ENCODE measurements at regions not wholly inside any gene's neighbourhood (a gene's known extent, or its start where the extent isn't known, plus 50 kb on each side); places are given as distances from the start of the nearest gene placed in this dataset.

GRCh38 chr11:96614101-96614500 is 224.3 kb downstream of the JRKL start:
- WGBS, result 73% methylated on average over 4 of the region's 4 CpGs
- no peak for DNase-seq
- no peaks in the 10 kb centered on the region for H3K4me1 ChIP-seq (ENCODE audit: control insufficient read depth, insufficient read depth, low read length)

DNA sequence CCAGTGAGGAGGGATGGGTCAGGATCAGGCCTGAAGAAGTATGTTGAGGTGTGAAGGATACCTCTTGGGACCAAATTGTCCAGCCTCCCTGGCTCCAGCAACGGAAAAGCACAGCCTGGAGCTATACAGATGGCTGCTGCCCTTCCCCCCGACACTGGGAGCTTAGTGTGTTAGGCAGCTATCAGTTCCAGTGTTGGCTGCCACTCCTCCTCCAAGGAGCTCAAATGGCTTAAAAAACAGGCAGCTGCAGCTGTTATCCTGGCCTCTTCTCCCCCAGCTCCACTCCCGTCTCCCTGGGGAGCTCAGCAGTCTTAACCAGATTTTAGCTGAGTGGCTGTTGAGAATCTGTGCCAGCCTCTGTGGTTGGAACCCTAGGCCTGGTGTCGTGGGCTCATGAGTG is 225.0 kb downstream of the JRKL start:
- intact Hi-C loops (cut with DNase I), result no loop called here
- 41% methylated on average over 4 of the region's 4 CpGs for WGBS
- Histone ChIP-seq H3K4me3 (ENCODE audit: low read length) (no peak overlapping the region), H3K9me3 (ENCODE audit: control insufficient read depth, low read length) (no peaks in the 10 kb centered on the region), H3K4me1 (ENCODE audit: control insufficient read depth, insufficient read depth, low read length) (no peaks in the 10 kb centered on the region), H3K27me3 (ENCODE audit: control insufficient read depth, insufficient read depth) (no peaks in the 10 kb centered on the region), H3K27ac (ENCODE audit: low read length) (no peak overlapping the region)
- DNase-seq, result peak in 1 of 3 donors; percentile 60
- ATAC-seq, result no peak

More at GRCh38 chr11:96614101-96614500, 224.3 kb downstream of the JRKL start:
- intact Hi-C loops (cut with DNase I), result no loop called here
- H3K4me3 ChIP-seq (ENCODE audit: low read length), result no peak overlapping the region
- ATAC-seq, result no peak
- H3K9me3 ChIP-seq (ENCODE audit: control insufficient read depth, low read length), result no peaks in the 10 kb centered on the region
- H3K27me3 ChIP-seq (ENCODE audit: control insufficient read depth, insufficient read depth), result no peaks in the 10 kb centered on the region
- no peak overlapping the region for H3K27ac ChIP-seq (ENCODE audit: low read length)

DNA sequence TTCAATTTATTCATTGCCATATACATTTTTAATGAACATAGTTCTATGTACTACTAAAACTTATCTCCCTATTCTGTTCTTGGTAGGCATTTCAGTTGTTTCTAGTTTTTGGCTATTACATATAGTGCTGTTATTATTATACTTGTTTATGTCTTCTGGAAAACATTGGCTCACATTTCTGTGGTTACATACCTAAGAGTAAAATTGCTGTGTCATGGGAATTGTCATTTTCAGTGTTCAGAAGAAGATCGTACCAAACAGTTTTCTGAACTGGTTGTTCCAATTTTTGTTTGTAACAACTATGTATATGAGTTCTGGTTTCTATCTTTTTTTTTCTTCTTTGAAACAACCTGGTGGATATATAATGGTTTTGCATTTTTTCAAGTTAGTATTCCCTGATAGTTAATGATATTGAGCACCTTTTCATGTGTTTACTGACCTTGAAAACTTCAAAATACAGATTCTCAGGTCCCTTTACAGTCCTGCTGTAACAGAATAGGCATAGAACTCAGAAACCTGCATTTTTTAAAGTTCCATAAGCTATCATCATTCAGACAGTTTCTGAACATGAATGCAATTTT is 230.7 kb downstream of the JRKL start:
- no peaks in the 10 kb centered on the region for H3K9me3 ChIP-seq (ENCODE audit: control insufficient read depth, low read length)
- no peak overlapping the region for H3K4me3 ChIP-seq (ENCODE audit: low read length)
- H3K27ac ChIP-seq (ENCODE audit: low read length), result no peak overlapping the region
- no peaks in the 10 kb centered on the region for H3K4me1 ChIP-seq (ENCODE audit: control insufficient read depth, insufficient read depth, low read length)
- H3K27me3 ChIP-seq (ENCODE audit: control insufficient read depth, insufficient read depth), result no peaks in the 10 kb centered on the region
- ATAC-seq, result no peak
- no peak for DNase-seq
- 51% methylated on average over 1 of the region's 1 CpG for WGBS
- intact Hi-C loops (cut with DNase I), result no loop called here

GRCh38 chr11:96621161-96621560 is 231.3 kb downstream of the JRKL start:
- Histone ChIP-seq H3K4me1 (ENCODE audit: control insufficient read depth, insufficient read depth, low read length) (no peaks in the 10 kb centered on the region), H3K27ac (ENCODE audit: low read length) (no peak overlapping the region), H3K9me3 (ENCODE audit: control insufficient read depth, low read length) (no peaks in the 10 kb centered on the region), H3K27me3 (ENCODE audit: control insufficient read depth, insufficient read depth) (no peaks in the 10 kb centered on the region), H3K4me3 (ENCODE audit: low read length) (no peak overlapping the region)
- DNase-seq, result no peak
- intact Hi-C loops (cut with DNase I), result no loop called here
- ATAC-seq, result no peak
- WGBS, result 64% methylated on average over 1 of the region's 1 CpG

DNA sequence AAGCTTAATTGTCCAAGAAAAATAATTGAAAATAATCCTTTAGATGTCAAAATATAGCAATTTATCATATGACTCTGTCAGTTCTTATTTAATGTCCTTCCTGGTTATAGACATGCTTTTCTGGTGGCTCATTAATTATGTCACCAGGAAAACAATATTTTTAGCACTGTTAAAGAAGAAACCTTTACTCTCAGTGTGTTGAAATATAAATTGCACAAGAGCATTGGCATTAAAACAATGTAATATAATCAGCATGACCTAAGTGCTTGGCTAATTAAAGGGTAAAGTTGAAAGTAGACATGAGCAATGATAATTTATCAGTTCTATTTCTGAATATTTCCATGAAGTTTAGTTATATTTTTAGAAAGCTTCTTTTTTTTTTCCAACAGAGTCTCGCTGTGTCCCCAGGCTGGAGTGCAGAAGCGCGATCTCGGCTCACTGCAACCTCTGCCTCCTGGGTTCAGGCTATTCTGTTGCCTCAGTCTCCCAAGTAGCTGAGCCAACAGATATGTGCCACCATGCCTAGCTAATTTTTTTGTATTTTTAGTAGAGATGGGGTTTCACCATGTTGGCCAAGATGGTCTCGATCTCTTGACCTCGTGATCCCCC is 232.3 kb downstream of the JRKL start:
- DNase-seq, result peak in 2 of 3 donors; percentile 14 to 44
- WGBS, result 54% methylated on average over 6 of the region's 6 CpGs
- no peaks in the 10 kb centered on the region for H3K9me3 ChIP-seq (ENCODE audit: control insufficient read depth, low read length)
- ATAC-seq, result peak; percentile 77 to 85
- H3K27me3 ChIP-seq (ENCODE audit: control insufficient read depth, insufficient read depth), result no peaks in the 10 kb centered on the region
- intact Hi-C loops (cut with DNase I), result no loop called here
- no peaks in the 10 kb centered on the region for H3K4me1 ChIP-seq (ENCODE audit: control insufficient read depth, insufficient read depth, low read length)
- H3K4me3 ChIP-seq (ENCODE audit: low read length), result no peak overlapping the region
- H3K27ac ChIP-seq (ENCODE audit: low read length), result peak overlapping the region; percentile 17

DNA sequence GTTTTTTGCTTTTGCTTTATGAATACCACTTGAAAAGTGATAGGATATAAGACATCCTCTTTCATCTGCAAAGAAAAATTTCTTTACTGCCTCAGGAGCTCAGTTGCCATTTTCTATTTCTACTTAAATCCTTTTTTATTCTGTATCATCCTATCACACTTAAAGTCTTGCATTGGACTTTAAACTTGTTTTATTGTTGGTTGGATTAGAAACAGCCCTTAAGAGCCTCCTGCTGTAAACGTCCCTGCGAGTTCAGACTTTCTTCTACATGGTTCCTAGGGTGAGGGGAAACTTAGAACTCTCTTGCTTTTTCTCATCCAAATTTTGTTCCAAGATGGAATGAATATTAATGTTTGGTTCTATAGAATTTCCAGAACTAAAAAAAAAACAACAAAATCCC is 234.3 kb downstream of the JRKL start:
- DNase-seq (no peak), ATAC-seq (no peak)
- H3K4me1 ChIP-seq (ENCODE audit: control insufficient read depth, insufficient read depth, low read length), result no peaks in the 10 kb centered on the region
- no peak overlapping the region for H3K27ac ChIP-seq (ENCODE audit: low read length)
- WGBS, result 66% methylated on average over 2 of the region's 2 CpGs
- H3K4me3 ChIP-seq (ENCODE audit: low read length), result no peak overlapping the region
- H3K9me3 ChIP-seq (ENCODE audit: control insufficient read depth, low read length), result no peaks in the 10 kb centered on the region
- intact Hi-C loops (cut with DNase I), result no loop called here
- H3K27me3 ChIP-seq (ENCODE audit: control insufficient read depth, insufficient read depth), result no peaks in the 10 kb centered on the region

GRCh38 chr11:96627376-96627775 is 237.6 kb downstream of the JRKL start:
- DNase-seq (no peak), ATAC-seq (no peak)
- Histone ChIP-seq H3K4me1 (ENCODE audit: control insufficient read depth, insufficient read depth, low read length) (no peaks in the 10 kb centered on the region), H3K27me3 (ENCODE audit: control insufficient read depth, insufficient read depth) (no peaks in the 10 kb centered on the region), H3K27ac (ENCODE audit: low read length) (no peak overlapping the region), H3K9me3 (ENCODE audit: control insufficient read depth, low read length) (no peaks in the 10 kb centered on the region), H3K4me3 (ENCODE audit: low read length) (no peak overlapping the region)
- intact Hi-C loops (cut with DNase I), result no loop called here
- 74% methylated on average over 2 of the region's 2 CpGs for WGBS

GRCh38 chr11:96635655-96636054 is 245.8 kb downstream of the JRKL start:
- intact Hi-C loops (cut with DNase I), result no loop called here
- no peaks in the 10 kb centered on the region for H3K4me1 ChIP-seq (ENCODE audit: control insufficient read depth, insufficient read depth, low read length)
- H3K27me3 ChIP-seq (ENCODE audit: control insufficient read depth, insufficient read depth), result no peaks in the 10 kb centered on the region
- DNase-seq (peak in 2 of 3 donors; percentile 39 to 42), ATAC-seq (no peak)
- H3K4me3 ChIP-seq (ENCODE audit: low read length), result no peak overlapping the region
- H3K9me3 ChIP-seq (ENCODE audit: control insufficient read depth, low read length), result no peaks in the 10 kb centered on the region
- WGBS, result 91% methylated on average over 15 of the region's 15 CpGs
- no peak overlapping the region for H3K27ac ChIP-seq (ENCODE audit: low read length)

DNA sequence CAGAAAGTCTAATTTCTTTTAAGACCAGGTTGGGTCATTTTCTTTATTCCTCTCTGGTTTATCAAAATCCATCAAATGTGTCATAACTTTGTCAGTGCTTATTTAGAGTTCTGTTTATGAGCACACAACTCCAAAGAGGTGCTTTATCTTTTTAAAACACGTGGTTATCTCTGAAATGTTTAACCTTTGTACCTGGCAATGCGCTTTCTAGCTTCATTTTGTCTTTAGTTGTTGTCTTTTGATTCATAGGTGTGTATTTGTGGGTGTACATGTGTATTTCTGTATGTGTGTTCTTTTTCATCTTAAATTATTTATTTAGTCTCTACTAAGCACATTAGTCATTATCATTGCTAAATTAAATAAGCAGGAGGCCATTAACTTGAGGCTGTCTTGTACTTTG is 251.4 kb downstream of the JRKL start:
- no peak overlapping the region for H3K27ac ChIP-seq (ENCODE audit: low read length)
- H3K27me3 ChIP-seq (ENCODE audit: control insufficient read depth, insufficient read depth), result no peaks in the 10 kb centered on the region
- H3K4me3 ChIP-seq (ENCODE audit: low read length), result no peak overlapping the region
- DNase-seq (no peak), ATAC-seq (no peak)
- intact Hi-C loops (cut with DNase I), result no loop called here
- H3K9me3 ChIP-seq (ENCODE audit: control insufficient read depth, low read length), result no peaks in the 10 kb centered on the region
- no peaks in the 10 kb centered on the region for H3K4me1 ChIP-seq (ENCODE audit: control insufficient read depth, insufficient read depth, low read length)
- WGBS, result 50% methylated on average over 2 of the region's 2 CpGs

GRCh38 chr11:96642583-96642982 is 252.8 kb downstream of the JRKL start:
- WGBS, result 75% methylated on average over 1 of the region's 1 CpG
- Histone ChIP-seq H3K4me1 (ENCODE audit: control insufficient read depth, insufficient read depth, low read length) (no peaks in the 10 kb centered on the region), H3K27me3 (ENCODE audit: control insufficient read depth, insufficient read depth) (no peaks in the 10 kb centered on the region), H3K27ac (ENCODE audit: low read length) (no peak overlapping the region), H3K9me3 (ENCODE audit: control insufficient read depth, low read length) (no peaks in the 10 kb centered on the region), H3K4me3 (ENCODE audit: low read length) (no peak overlapping the region)
- ATAC-seq, result no peak
- intact Hi-C loops (cut with DNase I), result no loop called here
- no peak for DNase-seq

- ATAC-seq (no peak), DNase-seq (no peak)
- no peak overlapping the region for H3K4me3 ChIP-seq (ENCODE audit: low read length)
- 82% methylated on average over 5 of the region's 5 CpGs for WGBS
- H3K27ac ChIP-seq (ENCODE audit: low read length), result no peak overlapping the region
- H3K4me1 ChIP-seq (ENCODE audit: control insufficient read depth, insufficient read depth, low read length), result no peaks in the 10 kb centered on the region
- H3K9me3 ChIP-seq (ENCODE audit: control insufficient read depth, low read length), result no peaks in the 10 kb centered on the region
- intact Hi-C loops (cut with DNase I), result no loop called here
- no peaks in the 10 kb centered on the region for H3K27me3 ChIP-seq (ENCODE audit: control insufficient read depth, insufficient read depth)
Measured at GRCh38 chr11:96643173-96643572, 253.4 kb downstream of the JRKL start.

- Histone ChIP-seq H3K27ac (ENCODE audit: low read length) (no peak overlapping the region), H3K9me3 (ENCODE audit: control insufficient read depth, low read length) (no peaks in the 10 kb centered on the region), H3K4me3 (ENCODE audit: low read length) (no peak overlapping the region), H3K27me3 (ENCODE audit: control insufficient read depth, insufficient read depth) (no peaks in the 10 kb centered on the region), H3K4me1 (ENCODE audit: control insufficient read depth, insufficient read depth, low read length) (no peaks in the 10 kb centered on the region)
- intact Hi-C loops (cut with DNase I), result no loop called here
- WGBS, result 57% methylated on average over 5 of the region's 5 CpGs
- DNase-seq (no peak), ATAC-seq (no peak)
Measured at GRCh38 chr11:96647621-96648020, 257.8 kb downstream of the JRKL start.

All from right cardiac atrium (tissue), 5 donors.